Right renal pelvis (tissue), 4 donors: ENCODE measurements at regions not wholly inside any gene's neighbourhood (a gene's known extent, or its start where the extent isn't known, plus 50 kb on each side); places are given as distances from the start of the nearest gene placed in this dataset.
"Not testable (repeated sequence)": the region's sequence is repeated elsewhere in the genome, so short reads cannot be mapped to it uniquely, and the experiment has no call there.

ENCODE experiments used
- DNase-seq, 4 donors: peaks; one replicate each; pipeline ENCODE4 v3.0.0-alpha.2; 2013; ENCODE audit warnings: low read depth in 4 of 4, low spot score in 3 of 4, missing footprints in 1 of 4

GRCh38 chr7:109391240-109391639 lies 821.6 kb downstream of the DNAJB9 start:
- DNase-seq, result no peak

GRCh38 chr7:109402107-109402506 lies 832.4 kb downstream of the DNAJB9 start:
- no peak for DNase-seq

GRCh38 chr7:109407756-109408155 lies 838.1 kb downstream of the DNAJB9 start:
- no peak for DNase-seq

- no peak for DNase-seq
Observed at GRCh38 chr7:109437957-109438356, 868.3 kb downstream of the DNAJB9 start.

GRCh38 chr7:109449760-109450159 lies 880.1 kb downstream of the DNAJB9 start:
- no peak for DNase-seq

- DNase-seq, result no peak
Observed at GRCh38 chr7:109456116-109456515, 886.4 kb downstream of the DNAJB9 start.

- no peak for DNase-seq
Observed at GRCh38 chr7:109460296-109460695, 890.6 kb downstream of the DNAJB9 start.

- DNase-seq, result no peak
Observed at GRCh38 chr7:109462171-109462570, 892.5 kb downstream of the DNAJB9 start.

GRCh38 chr7:109467729-109468128 lies 898.1 kb downstream of the DNAJB9 start:
- not testable (repeated sequence) for DNase-seq

GRCh38 chr7:109473172-109473571 lies 903.5 kb downstream of the DNAJB9 start:
- DNase-seq, result no peak

GRCh38 chr7:109476409-109476808 lies 906.7 kb downstream of the DNAJB9 start:
- no peak for DNase-seq

GRCh38 chr7:109479388-109479787 lies 909.7 kb downstream of the DNAJB9 start:
- no peak for DNase-seq

GRCh38 chr7:109490607-109491006 lies 920.9 kb downstream of the DNAJB9 start:
- not testable (repeated sequence) for DNase-seq

GRCh38 chr7:109497053-109497452 lies 927.4 kb downstream of the DNAJB9 start:
- DNase-seq, result no peak

GRCh38 chr7:109498131-109498530 lies 928.5 kb downstream of the DNAJB9 start:
- DNase-seq, result no peak

GRCh38 chr7:109503421-109503820 lies 933.7 kb downstream of the DNAJB9 start:
- no peak for DNase-seq

- no peak for DNase-seq
Observed at GRCh38 chr7:109522585-109522984, 952.9 kb downstream of the DNAJB9 start.

- no peak for DNase-seq
Observed at GRCh38 chr7:109527833-109528232, 958.2 kb downstream of the DNAJB9 start.

- DNase-seq, result no peak
Observed at GRCh38 chr7:109529712-109530111, 960.0 kb downstream of the DNAJB9 start.

- DNase-seq, result no peak
Observed at GRCh38 chr7:109532262-109532992, 962.8 kb downstream of the DNAJB9 start.

GRCh38 chr7:109545686-109546085 lies 976.0 kb downstream of the DNAJB9 start:
- no peak for DNase-seq

- DNase-seq, result no peak
Observed at GRCh38 chr7:109549471-109550193, 980.0 kb downstream of the DNAJB9 start.
